AG09309 (cell line): ENCODE measurements at regions not wholly inside any gene's neighbourhood (a gene's known extent, or its start where the extent isn't known, plus 50 kb on each side); places are given as distances from the start of the nearest gene placed in this dataset.
A peak's percentile ranks its signal among the peaks of the same experiment; 100 is the strongest.

ENCODE experiments used
- DNase-seq: peaks from one replicate; pipeline ENCODE4 v3.0.0-alpha.2; 2010; ENCODE audit warnings: low read depth
- H3K4me3 ChIP-seq: 2 replicates; pipeline ENCODE4 v1.5.1; 2011; ENCODE audit warnings: mild to moderate bottlenecking, low read depth, low read length, moderate library complexity; ENCODE audit not compliant: control insufficient read depth
- TF ChIP-seq, protein P1 (sequence below): IDR thresholded peaks from 2 replicates; pipeline ENCODE4 v1.5.1; 2011; ENCODE audit warnings: mild to moderate bottlenecking, low read depth, low read length, inconsistent platforms; ENCODE audit not compliant: insufficient read depth, control insufficient read depth; ENCODE audit errors: missing control alignments

DNA sequence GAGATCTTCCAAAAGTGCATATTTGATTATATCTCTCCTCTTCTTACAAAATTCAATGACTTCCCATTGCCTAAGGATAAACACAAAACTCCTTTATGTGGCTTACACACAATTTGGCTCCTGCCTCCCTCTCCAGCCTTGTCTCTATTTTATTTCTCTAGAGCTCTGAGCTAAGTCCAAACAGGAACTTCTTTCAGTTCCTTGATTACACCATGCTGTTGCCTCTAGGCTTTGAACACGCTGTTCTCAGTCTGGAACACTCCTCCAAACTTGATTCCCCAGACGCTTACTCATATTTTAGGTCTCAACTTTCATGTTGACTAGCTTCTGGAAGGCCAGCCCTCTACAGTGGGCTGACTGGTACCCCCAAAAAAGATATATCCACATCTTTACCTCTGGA lies 258.5 kb downstream of the COG6 start:
- TF ChIP-seq, protein P1, sequence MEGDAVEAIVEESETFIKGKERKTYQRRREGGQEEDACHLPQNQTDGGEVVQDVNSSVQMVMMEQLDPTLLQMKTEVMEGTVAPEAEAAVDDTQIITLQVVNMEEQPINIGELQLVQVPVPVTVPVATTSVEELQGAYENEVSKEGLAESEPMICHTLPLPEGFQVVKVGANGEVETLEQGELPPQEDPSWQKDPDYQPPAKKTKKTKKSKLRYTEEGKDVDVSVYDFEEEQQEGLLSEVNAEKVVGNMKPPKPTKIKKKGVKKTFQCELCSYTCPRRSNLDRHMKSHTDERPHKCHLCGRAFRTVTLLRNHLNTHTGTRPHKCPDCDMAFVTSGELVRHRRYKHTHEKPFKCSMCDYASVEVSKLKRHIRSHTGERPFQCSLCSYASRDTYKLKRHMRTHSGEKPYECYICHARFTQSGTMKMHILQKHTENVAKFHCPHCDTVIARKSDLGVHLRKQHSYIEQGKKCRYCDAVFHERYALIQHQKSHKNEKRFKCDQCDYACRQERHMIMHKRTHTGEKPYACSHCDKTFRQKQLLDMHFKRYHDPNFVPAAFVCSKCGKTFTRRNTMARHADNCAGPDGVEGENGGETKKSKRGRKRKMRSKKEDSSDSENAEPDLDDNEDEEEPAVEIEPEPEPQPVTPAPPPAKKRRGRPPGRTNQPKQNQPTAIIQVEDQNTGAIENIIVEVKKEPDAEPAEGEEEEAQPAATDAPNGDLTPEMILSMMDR, result no peak
- peak; percentile 14 for DNase-seq
- no peak overlapping the region for H3K4me3 ChIP-seq

GRCh38 chr13:39915418-39915817 lies 260.0 kb downstream of the COG6 start:
- TF ChIP-seq, protein P1, result no peak
- no peak overlapping the region for H3K4me3 ChIP-seq
- no peak for DNase-seq

- no peak overlapping the region for H3K4me3 ChIP-seq
- TF ChIP-seq, protein P1, result no peak
- DNase-seq, result no peak
Observed at GRCh38 chr13:39916330-39916729, 260.9 kb downstream of the COG6 start.

DNA sequence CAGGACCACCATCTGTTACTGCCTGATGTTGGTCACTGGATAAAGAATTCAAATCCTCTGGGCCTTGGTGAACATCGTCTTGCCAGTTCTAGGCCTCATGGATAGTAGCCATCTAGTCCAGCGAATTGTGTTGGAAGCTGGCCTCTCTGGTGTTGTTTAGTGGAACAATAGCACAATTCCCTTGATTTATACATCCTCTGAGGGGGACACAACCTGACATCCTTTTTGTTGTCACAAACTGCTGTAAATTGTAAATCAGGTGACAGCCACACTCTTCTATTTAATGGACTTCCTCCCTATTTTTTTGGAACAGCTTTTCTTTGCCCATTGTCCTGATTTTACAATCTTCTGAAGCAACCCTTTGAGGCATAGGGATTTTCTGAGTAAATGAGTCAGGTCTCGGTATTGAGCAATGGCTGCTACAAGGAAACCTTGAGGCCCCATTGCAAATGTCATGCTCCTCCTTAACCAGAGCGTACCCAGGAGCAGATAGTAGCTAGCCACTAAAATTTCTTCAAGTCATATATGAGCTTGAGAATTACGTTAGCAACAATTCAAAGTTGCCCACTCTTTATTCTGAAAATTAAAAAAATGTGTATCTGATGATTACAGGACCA lies 263.3 kb downstream of the COG6 start:
- DNase-seq, result peak; percentile 24
- no peak overlapping the region for H3K4me3 ChIP-seq
- TF ChIP-seq, protein P1, result no peak

DNA sequence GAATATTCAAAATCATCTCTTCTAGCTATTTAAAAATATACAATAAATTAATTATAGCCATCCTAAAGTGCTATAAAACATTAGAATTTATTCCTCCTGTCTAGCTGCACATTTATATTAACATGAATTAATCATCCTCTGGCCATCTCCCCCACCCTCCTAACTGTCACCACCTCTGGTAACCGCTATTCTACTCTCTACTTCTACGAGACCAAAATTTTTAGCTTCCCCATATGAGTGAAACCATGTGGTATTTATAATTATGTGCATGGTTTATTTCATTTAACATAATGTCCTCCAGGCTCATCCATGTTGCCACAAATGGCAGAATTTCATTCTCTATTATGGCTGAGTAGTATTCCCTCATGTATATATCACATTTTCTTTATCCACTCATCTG lies 265.2 kb downstream of the COG6 start:
- DNase-seq, result no peak
- no peak overlapping the region for H3K4me3 ChIP-seq
- TF ChIP-seq, protein P1, result no peak

DNA sequence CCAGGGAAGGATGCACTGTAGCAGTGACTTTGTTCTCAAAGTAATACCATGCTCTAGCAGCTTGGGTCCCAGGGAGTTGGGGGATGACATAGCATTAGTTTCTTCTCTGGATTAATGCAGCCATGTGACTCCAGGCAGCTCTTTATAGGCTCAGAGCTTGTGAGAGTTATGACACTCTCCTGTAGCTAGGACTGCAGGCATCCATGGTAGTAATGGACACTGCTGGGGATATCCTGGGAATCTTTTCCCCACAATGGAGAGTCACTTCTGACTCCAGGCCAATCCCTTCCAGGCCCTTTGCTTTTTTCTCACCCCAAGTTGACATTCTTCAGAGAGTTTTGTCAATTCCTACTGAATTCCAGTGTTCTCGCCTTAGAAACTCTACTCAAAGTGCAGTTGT lies 270.9 kb downstream of the COG6 start:
- no peak overlapping the region for H3K4me3 ChIP-seq
- no peak for DNase-seq
- TF ChIP-seq, protein P1, result no peak

- DNase-seq, result no peak
- TF ChIP-seq, protein P1, result no peak
- no peak overlapping the region for H3K4me3 ChIP-seq
Observed at GRCh38 chr13:39928261-39928660, 272.8 kb downstream of the COG6 start.
